GM08714 (cell line): ENCODE measurements at regions not wholly inside any gene's neighbourhood (a gene's known extent, or its start where the extent isn't known, plus 50 kb on each side); places are given as distances from the start of the nearest gene placed in this dataset.

Experiments used
- H3K4me3 ChIP-seq: fragments of 200-500 bp; sonication (Bioruptor generic); 2 replicates; pipeline ENCODE4 v1.5.1; 2014; ENCODE audit warnings: mild to moderate bottlenecking, low read length, inconsistent platforms
- ZNF274 ChIP-seq: IDR thresholded peaks from 2 replicates; pipeline ENCODE4 v1.6.1; 2012; ENCODE audit warnings: mild to moderate bottlenecking, low read depth, low read length

DNA sequence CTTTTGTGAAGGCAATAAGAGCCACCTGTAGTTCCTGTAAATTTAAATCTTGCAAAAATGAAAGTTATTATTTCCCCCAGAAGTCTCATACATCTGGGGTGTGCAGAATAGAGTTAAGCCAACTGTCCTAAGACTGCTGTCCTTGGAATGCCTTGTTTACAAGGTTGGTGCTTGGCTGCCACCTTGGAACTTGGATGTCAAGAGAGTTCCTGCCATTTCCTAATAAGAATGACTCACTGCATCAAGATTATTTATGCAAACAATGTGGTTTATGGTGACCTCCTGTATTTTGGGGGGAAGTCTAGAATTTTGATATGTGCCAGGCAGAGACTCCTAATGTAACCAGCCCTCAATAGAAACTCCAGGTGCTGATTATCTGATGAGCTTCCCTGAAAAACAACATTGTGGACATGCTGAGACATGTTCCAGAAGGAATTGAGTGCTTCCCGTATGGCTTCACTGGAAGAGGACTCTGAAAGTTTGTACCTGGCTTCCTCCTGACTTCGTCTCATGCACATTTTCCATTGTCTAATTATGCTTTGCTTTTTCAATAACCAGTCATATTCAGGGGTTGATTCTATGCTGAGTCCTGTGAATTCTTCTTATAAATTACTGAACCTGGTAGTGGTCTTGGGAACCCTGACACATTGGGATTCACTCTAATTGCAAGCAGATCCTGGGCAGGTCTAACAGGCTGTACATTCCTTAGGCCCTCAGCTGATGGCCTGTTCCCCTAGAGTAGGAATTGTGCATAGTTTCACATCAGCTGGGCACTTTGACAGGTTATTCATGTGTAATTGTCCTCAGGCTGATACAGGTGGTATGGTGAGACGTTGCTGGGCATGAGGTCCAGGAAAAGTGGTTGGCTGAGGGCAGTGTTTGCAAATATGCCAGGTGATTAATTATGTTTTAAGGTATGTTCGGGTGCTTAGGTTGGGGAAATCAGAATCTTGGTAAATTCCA, 1370.7 kb upstream of the TMEM132C start:
- H3K4me3 ChIP-seq: no peak overlapping the region
- no peak for TF ChIP-seq ZNF274

DNA sequence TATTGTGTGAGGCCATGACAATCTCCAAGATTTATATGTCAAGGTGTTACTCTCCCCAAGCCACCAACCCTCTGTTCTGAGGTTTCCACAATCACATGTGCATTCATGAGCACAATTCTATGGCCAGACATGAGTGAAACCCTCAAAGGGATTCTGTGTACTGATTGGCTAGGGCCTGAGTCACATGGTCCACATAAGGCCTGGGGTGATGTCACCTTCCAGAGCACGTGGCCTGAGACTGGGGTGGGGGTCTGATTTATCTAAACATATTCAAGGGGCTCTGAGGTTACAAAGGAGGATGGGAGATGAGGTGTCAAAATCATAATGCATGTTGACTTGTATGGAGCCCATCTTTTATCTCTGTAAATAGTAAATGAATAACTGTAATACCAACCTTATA, 1369.9 kb upstream of the TMEM132C start:
- no peak for TF ChIP-seq ZNF274
- no peak overlapping the region for H3K4me3 ChIP-seq

DNA sequence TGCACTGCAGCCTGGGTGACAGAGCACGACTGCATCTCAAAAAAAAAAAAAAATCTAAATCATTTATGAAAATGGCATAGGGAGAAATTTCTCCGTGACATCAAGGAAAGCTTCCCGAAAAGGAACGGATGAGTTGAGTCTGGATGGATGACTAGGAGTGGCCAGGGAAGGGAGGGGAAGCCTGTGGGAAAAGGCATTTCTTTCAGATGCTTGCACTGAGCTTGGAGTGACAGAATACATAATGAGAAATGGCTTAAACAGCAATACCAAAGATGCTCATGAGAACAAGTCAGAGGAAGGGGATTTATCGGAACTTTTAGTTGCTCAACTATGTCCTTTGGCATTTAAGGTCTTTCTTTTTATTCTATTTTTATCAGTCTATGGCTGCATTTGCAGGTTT, 1369.2 kb upstream of the TMEM132C start:
- no peak overlapping the region for H3K4me3 ChIP-seq
- TF ChIP-seq ZNF274: no peak

DNA sequence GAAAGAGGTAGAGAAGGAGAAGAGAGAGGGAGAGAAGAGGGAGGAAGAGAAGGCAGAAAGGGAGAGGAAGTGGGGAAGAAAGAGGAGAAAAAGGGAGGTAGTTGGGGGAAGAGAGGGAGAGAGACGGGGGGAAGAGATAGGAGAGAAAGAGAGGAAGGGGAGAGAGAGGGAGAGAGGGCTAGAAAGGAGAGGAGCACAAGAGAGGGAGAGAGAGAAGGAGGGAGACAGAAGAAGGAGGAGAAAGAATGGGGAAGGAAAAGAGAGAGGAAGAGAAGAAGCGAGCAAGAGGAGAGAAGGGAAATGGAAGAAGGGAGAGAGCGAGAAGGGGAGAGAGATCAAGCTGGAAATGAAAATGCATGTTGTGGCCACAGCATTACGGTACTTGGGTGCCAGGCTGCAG, 1368.4 kb upstream of the TMEM132C start:
- H3K4me3 ChIP-seq: no peak overlapping the region
- TF ChIP-seq ZNF274: no peak

DNA sequence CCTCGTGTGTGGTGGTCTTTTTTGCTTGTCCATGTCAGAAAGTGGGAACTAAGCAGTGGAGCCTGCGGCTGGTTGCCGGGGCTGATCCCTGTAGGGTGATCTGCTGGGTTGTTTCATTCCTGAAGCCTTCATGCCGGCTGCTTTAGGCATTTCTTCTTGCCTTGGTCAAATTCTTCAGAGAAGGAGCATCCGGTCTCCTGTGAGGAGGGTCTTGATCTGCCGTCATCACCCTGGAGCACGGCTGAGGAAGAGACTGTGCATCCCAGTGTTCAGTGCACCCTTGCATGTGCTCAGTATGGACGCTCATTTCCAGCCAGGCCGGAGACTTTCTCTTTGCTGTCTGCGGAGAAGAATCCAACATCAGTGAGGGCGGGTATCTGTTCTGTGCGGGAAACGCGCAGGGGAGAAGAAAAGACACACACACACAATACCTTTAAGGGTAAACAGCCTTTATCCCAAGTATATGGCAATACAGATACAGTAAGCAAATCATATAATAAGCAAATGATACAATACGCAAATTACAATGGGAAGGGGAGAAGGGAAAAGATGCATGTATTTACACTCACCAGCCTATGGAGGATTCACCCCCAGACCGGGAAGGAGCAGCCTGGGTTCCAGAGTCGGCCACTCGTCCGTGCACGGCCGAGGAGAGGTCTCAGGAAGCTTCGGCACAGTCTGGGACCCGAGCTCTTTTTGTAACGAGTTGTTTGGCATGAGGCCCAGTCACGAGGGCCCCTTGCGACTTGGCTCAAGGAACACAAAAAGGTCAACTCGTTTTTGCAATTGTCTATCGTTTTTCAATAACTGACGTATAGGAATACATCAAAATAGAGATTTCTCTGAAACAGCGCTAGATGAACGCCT, 1366.8 kb upstream of the TMEM132C start:
- H3K4me3 ChIP-seq: no peak overlapping the region
- no peak for TF ChIP-seq ZNF274

DNA sequence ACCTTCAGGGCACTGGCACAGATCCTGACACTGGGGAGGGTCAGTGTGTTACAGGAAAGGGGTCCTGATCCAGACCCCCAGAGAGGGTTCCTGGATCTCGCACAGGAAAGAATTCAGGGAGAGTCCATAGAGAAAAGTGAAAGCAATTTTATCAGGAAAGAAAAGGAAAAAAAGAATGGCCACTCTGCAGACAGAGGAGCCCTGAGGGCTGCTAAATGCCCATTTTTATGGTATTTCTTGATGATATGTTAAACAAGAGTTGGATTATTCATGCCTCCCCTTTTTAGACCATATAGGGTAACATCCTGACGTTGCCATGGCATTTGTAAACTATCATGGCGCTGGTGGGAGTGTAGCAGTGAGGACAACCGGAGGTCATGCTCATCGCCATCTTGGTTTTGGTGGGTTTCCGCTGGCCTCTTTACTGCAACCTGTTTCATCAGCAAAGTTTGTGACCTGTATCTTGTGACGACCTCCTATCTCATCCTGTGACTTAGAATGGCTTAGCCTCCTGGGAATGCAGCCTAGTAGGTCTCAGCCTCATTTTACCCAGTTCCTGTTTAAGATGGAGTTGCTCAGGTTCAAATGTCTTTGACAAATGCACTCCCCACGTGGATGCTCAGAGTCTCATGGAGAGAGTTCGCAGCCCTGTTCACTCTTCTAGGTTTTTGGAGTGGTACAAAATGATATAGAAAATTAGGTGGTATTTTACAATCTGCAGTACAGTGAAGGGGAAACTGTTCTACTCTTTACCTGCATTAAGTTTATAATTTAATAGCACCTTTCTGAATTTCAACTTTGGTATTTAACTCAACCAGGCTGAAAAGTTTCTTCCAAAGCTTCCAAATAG, 1363.7 kb upstream of the TMEM132C start:
- TF ChIP-seq ZNF274: no peak
- H3K4me3 ChIP-seq: no peak overlapping the region

DNA sequence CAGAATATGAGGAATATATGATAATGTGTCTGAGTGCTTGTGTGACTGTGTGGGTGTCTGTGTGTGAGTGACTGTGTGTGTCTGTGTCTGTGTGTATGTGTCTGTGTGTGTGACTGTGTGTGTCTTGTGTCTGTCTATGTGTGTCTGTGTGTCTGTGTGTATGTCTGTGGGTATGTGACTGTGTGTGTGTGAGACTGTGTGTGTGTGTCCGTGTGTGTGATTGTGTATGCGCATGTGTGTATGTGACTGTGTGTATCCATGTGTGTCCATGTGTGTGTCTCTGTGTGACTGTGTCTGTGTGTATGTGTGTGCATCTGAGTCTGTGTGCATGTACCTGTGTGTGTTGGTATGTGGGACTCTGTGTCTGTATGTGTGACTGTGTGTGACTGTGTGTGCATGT, 1361.2 kb upstream of the TMEM132C start:
- no peak overlapping the region for H3K4me3 ChIP-seq

DNA sequence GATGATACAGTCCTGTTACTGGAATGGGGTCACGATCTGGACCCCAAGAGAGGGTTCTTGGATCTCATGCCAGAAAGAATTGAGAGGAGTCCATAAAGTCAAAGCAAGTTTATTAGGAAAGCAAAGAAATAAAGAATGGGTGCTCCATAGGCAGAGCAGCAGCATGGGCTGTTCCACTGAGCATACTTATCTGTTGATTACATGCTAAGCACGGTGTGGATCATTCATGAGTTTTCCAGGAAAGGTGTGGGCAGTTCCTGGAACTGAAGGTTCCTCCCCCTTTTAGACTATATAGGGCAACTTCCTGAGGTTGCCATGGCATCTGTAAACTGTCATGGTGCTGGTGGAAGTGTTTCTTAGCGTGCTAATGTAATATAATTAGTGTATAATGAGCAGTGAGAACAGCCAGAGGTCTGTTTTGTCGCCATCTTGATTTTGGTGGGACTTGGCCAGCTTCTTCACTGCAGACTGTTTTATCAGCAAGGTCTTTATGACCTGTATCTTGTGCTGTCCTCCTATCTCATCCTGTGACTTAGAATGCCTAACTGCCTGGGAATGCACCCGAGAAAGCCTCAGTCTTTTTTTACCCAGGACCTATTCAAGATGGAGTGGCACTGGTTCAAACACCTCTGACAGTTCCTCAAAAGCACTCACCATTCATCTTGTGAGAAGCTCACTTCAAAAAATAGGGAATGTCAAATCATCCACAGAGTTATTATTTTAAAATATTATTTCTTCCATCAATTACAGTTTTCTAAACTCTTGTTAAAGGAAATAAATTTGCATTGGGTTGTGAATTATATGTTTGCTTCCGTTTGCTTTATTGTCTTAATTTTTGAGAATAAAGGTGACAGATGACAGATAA, 1358.8 kb upstream of the TMEM132C start:
- TF ChIP-seq ZNF274: no peak
- H3K4me3 ChIP-seq: no peak overlapping the region

More for the DNA sequence above, 1361.2 kb upstream of the TMEM132C start:
- TF ChIP-seq ZNF274: no peak

DNA sequence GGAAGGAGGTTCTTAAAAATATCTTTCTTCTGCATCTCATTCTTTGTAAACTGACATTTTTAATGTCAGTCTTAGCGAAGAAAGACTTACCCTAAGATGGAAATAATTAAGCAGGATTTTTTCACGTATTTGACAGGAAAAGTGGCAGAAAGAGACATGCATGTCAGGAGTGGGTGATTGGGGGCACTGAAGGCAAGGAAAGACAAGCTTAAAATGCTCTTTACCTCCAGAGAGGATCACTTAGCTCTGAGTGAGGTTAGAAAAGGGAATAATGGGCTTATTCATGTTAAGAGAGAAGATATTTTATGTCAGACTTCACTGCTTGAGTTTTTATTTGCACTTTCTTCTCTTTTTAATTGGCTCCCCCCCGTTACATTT, 1358.2 kb upstream of the TMEM132C start:
- TF ChIP-seq ZNF274: no peak
- H3K4me3 ChIP-seq: no peak overlapping the region

DNA sequence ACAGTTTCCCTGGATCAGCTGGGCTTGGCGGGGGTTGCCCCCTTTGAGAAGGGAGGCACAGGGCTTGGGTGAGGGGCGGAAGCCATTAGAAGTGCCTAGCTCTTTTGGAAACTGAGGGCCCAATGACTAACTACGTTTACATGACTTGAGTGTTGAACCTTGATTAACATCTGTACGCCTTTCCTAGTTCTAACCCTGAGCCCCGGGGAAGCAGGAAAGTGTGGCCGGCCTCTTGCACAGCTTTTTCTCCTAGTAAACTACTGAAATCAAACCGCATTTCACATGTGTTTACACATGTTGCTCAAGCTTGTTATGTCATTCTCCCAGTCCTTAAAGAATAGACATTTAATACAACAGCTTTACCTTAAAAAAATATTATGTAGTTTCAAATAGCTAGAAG, 1356.4 kb upstream of the TMEM132C start:
- no peak for TF ChIP-seq ZNF274
- H3K4me3 ChIP-seq: no peak overlapping the region

DNA sequence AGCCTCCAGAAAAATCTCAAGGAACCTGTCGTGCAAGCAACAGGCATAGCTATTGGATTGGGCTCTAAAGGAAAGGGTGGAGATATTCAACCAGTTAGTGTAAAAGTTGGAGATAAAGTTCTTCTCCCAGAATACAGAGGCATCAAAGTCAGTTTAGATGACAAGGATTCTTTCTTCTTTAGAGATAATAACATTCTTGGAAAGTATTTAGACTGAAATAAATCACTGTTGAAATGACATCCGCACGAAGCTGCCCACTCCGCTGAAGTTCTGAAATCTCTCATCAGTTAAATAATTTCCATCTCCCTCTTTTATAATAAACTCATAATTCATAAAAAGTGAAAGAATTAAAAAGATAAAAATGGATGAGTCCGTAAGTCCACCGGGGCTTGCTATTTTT, 1354.9 kb upstream of the TMEM132C start:
- no peak overlapping the region for H3K4me3 ChIP-seq
- no peak for TF ChIP-seq ZNF274

DNA sequence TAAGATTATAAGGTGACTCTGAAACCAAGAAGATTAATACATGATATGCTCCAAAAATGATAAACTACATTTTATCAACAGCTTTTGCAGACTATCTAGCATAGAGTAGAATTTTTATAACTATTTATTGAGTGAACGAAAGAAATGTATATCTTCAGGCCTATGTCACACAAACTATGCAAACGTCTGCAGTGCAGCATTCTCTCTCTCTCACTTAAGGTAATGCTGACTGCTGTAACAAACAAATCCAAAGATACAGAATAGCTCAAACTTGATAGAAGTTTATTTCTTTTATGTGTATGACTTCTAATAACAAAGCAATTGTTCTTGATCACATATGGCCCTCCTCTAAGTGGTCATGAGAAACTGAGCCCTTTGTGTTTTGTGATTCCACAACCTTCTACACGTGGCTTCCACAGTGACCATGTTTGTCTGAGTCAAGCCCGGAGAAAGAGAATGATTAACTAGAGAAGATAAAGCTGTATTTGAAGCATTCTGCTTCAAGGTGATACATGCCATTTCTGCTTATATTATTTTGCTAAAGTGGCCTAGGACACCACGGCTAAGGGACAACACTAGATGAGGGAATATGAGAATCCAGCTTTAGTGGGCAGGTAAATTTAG, 1352.7 kb upstream of the TMEM132C start:
- H3K4me3 ChIP-seq: no peak overlapping the region
- TF ChIP-seq ZNF274: no peak

DNA sequence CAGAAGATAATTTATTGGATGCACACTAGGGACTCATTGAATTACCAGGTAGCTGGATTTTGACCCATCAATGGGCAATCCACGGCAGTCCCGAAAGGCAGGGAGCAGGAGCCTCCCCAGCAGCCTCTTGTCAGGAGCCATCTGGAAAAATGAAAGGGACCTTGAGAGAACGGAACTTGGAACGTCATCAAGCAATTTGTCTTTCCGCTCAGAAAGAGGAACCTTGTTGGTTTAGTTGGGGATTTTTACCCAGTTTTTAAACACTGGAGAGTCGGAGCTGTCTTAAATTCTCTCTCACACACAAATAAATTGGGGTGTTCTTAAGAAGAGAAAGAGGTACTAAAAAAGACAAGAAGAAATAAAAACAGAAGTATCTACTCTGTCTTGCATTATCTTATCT, 1351.7 kb upstream of the TMEM132C start:
- TF ChIP-seq ZNF274: no peak
- H3K4me3 ChIP-seq: no peak overlapping the region
